ENCODE measurements at regions not wholly inside any gene's neighbourhood (a gene's known extent, or its start where the extent isn't known, plus 50 kb on each side); places are given as distances from the start of the nearest gene placed in this dataset.

DNA sequence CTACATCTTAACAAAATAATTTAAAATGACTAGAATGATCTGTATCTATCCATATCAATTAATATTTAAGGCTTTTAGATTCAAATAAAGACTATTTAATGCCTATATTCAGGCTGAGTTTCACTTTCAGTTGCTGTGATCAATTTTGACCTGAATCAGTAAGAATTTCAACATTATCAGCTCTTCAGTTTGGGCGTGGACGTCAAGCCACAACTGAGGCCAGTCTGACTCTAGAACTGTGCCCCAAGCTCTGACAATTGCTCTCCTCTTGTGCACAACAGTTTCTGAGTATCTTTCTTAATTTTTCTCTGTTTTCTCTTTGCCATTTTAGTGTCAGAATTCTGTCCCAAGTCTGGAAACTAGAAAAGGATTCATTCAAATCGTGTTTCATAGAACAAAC lies 1095.5 kb downstream of the PLA2G4A start:
- TF ChIP-seq, protein P1, sequence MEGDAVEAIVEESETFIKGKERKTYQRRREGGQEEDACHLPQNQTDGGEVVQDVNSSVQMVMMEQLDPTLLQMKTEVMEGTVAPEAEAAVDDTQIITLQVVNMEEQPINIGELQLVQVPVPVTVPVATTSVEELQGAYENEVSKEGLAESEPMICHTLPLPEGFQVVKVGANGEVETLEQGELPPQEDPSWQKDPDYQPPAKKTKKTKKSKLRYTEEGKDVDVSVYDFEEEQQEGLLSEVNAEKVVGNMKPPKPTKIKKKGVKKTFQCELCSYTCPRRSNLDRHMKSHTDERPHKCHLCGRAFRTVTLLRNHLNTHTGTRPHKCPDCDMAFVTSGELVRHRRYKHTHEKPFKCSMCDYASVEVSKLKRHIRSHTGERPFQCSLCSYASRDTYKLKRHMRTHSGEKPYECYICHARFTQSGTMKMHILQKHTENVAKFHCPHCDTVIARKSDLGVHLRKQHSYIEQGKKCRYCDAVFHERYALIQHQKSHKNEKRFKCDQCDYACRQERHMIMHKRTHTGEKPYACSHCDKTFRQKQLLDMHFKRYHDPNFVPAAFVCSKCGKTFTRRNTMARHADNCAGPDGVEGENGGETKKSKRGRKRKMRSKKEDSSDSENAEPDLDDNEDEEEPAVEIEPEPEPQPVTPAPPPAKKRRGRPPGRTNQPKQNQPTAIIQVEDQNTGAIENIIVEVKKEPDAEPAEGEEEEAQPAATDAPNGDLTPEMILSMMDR (IDR thresholded peaks at IDR 0.05) = no peak
- TF ChIP-seq POLR2A (IDR thresholded peaks at IDR 0.05) = no peak
